Peyer's patch (tissue), 4 donors: ENCODE measurements at regions not wholly inside any gene's neighbourhood (a gene's known extent, or its start where the extent isn't known, plus 50 kb on each side); places are given as distances from the start of the nearest gene placed in this dataset.

Experiments used
- DNase-seq, 3 donors: peaks; one replicate each; pipeline ENCODE4 v3.0.0-alpha.2; 2017 to 2019
- H3K27ac ChIP-seq, 4 donors: fragments of 200-600 bp; sonication (generic); one replicate each; pipeline ENCODE4 v1.5.1; 2016 to 2019
- H3K27me3 ChIP-seq, 2 donors: fragments of 200-600 bp; sonication (generic); one replicate each; pipeline ENCODE4 v1.5.1; 2019
- H3K36me3 ChIP-seq, 3 donors: fragments of 200-600 bp; sonication (generic); one replicate each; pipeline ENCODE4 v1.5.1; 2016 to 2019
- H3K4me1 ChIP-seq, 4 donors: fragments of 200-600 bp; sonication (generic); one replicate each; pipeline ENCODE4 v1.5.1; 2016 to 2019
- H3K4me3 ChIP-seq, 4 donors: fragments of 200-600 bp; sonication (generic); 1 replicate in 3 of 4; 2 replicates in 1 of 4; pipeline ENCODE4 v1.5.1; 2016 to 2019; ENCODE audit warnings: mild to moderate bottlenecking in 1 of 4
- H3K9me3 ChIP-seq, 4 donors: fragments of 200-600 bp; sonication (generic); one replicate each; pipeline ENCODE4 v1.5.1; 2016 to 2019; ENCODE audit warnings: mild to moderate bottlenecking in 1 of 4
- CTCF ChIP-seq, 6 experiments: fragments of 450-650 bp in 4 of 6; fragments of 200-600 bp in 2 of 6; sonication (generic) in 1 of 6; IDR thresholded peaks; one replicate each; pipeline ENCODE4 v1.5.1; 2017 to 2019; ENCODE audit warnings: antibody characterized with exemption in 6 of 6, mild to moderate bottlenecking in 3 of 6, moderate library complexity in 1 of 6
- POLR2A ChIP-seq, 2 donors: fragments of 450-650 bp; IDR thresholded peaks; one replicate each; pipeline ENCODE4 v1.5.1; 2017; ENCODE audit warnings: antibody characterized with exemption in 2 of 2, mild to moderate bottlenecking in 2 of 2, moderate library complexity in 2 of 2

GRCh38 chr15:46304321-46304720 lies 669.5 kb downstream of the SQOR start:
- H3K9me3 ChIP-seq: no peaks in the 10 kb centered on the region
- H3K36me3 ChIP-seq: no peaks in the 10 kb centered on the region
- no peak overlapping the region for H3K4me3 ChIP-seq
- no peak overlapping the region for H3K27ac ChIP-seq
- H3K27me3 ChIP-seq: no peaks in the 10 kb centered on the region
- no peaks in the 10 kb centered on the region for H3K4me1 ChIP-seq
- DNase-seq: no peak
- TF ChIP-seq CTCF (IDR thresholded peaks at IDR 0.05) (peak in 2 of 6 experiments; percentile 5 to 11), POLR2A (IDR thresholded peaks at IDR 0.05) (no peak)

- DNase-seq: no peak
- Histone ChIP-seq H3K27ac (no peak overlapping the region), H3K27me3 (no peaks in the 10 kb centered on the region), H3K36me3 (no peaks in the 10 kb centered on the region), H3K4me3 (no peak overlapping the region), H3K9me3 (no peaks in the 10 kb centered on the region), H3K4me1 (no peaks in the 10 kb centered on the region)
- TF ChIP-seq CTCF (IDR thresholded peaks at IDR 0.05): no peak
- no peak for TF ChIP-seq POLR2A (IDR thresholded peaks at IDR 0.05)
Observed at GRCh38 chr15:46307746-46308145, 672.9 kb downstream of the SQOR start.

- TF ChIP-seq POLR2A (IDR thresholded peaks at IDR 0.05) (no peak), CTCF (IDR thresholded peaks at IDR 0.05) (no peak)
- Histone ChIP-seq H3K4me1 (no peaks in the 10 kb centered on the region), H3K36me3 (no peaks in the 10 kb centered on the region), H3K27ac (no peak overlapping the region), H3K9me3 (no peaks in the 10 kb centered on the region), H3K4me3 (no peak overlapping the region), H3K27me3 (no peaks in the 10 kb centered on the region)
- no peak for DNase-seq
Observed at GRCh38 chr15:46309914-46310313, 675.1 kb downstream of the SQOR start.

GRCh38 chr15:46312133-46312740 lies 677.4 kb downstream of the SQOR start:
- TF ChIP-seq CTCF (IDR thresholded peaks at IDR 0.05): peak in 5 of 6 experiments; percentile 15 to 88 (median 85)
- no peak for TF ChIP-seq POLR2A (IDR thresholded peaks at IDR 0.05)
- H3K27ac ChIP-seq: no peak overlapping the region
- H3K9me3 ChIP-seq: no peaks in the 10 kb centered on the region
- no peaks in the 10 kb centered on the region for H3K36me3 ChIP-seq
- no peak overlapping the region for H3K4me3 ChIP-seq
- H3K27me3 ChIP-seq: no peaks in the 10 kb centered on the region
- DNase-seq: peak; percentile 31 to 88 (median 70)
- no peaks in the 10 kb centered on the region for H3K4me1 ChIP-seq

GRCh38 chr15:46315434-46315833 lies 680.6 kb downstream of the SQOR start:
- H3K36me3 ChIP-seq: no peaks in the 10 kb centered on the region
- H3K27ac ChIP-seq: no peak overlapping the region
- H3K27me3 ChIP-seq: no peaks in the 10 kb centered on the region
- DNase-seq: no peak
- H3K4me3 ChIP-seq: no peak overlapping the region
- no peaks in the 10 kb centered on the region for H3K9me3 ChIP-seq
- H3K4me1 ChIP-seq: no peaks in the 10 kb centered on the region
- TF ChIP-seq POLR2A (IDR thresholded peaks at IDR 0.05) (no peak), CTCF (IDR thresholded peaks at IDR 0.05) (no peak)

GRCh38 chr15:46316024-46316423 lies 681.2 kb downstream of the SQOR start:
- no peaks in the 10 kb centered on the region for H3K4me1 ChIP-seq
- no peak overlapping the region for H3K27ac ChIP-seq
- H3K36me3 ChIP-seq: no peaks in the 10 kb centered on the region
- H3K4me3 ChIP-seq: no peak overlapping the region
- TF ChIP-seq POLR2A (IDR thresholded peaks at IDR 0.05): no peak
- TF ChIP-seq CTCF (IDR thresholded peaks at IDR 0.05): no peak
- DNase-seq: no peak
- no peaks in the 10 kb centered on the region for H3K27me3 ChIP-seq
- no peaks in the 10 kb centered on the region for H3K9me3 ChIP-seq
